Suprapubic skin (tissue), 4 donors: ENCODE measurements at regions not wholly inside any gene's neighbourhood (a gene's known extent, or its start where the extent isn't known, plus 50 kb on each side); places are given as distances from the start of the nearest gene placed in this dataset.

ENCODE experiments used
- DNase-seq, 2 donors: peaks; one replicate each; pipeline ENCODE4 v3.0.0-alpha.2; 2019; ENCODE audit warnings: low spot score in 2 of 2
- H3K27ac ChIP-seq: fragments of 200-600 bp; sonication (generic); one replicate; pipeline ENCODE4 v1.5.1; 2019
- H3K27me3 ChIP-seq: fragments of 200-600 bp; sonication (generic); one replicate; pipeline ENCODE4 v1.5.1; 2019
- H3K36me3 ChIP-seq: fragments of 200-600 bp; sonication (generic); one replicate; pipeline ENCODE4 v1.5.1; 2019
- H3K4me1 ChIP-seq: fragments of 200-600 bp; sonication (generic); one replicate; pipeline ENCODE4 v1.5.1; 2019
- H3K4me3 ChIP-seq: fragments of 200-600 bp; sonication (generic); one replicate; pipeline ENCODE4 v1.5.1; 2019; ENCODE audit warnings: mild to moderate bottlenecking
- H3K9me3 ChIP-seq: fragments of 200-600 bp; sonication (generic); one replicate; pipeline ENCODE4 v1.5.1; 2019
- EP300 ChIP-seq: sonication (generic); formaldehyde crosslinking; IDR thresholded peaks from one replicate; pipeline ENCODE4 v1.6.1; 2017; ENCODE audit warnings: antibody characterized with exemption
- POLR2A ChIP-seq, 2 donors: fragments of 450-650 bp; IDR thresholded peaks; one replicate each; pipeline ENCODE4 v1.6.1; 2017; ENCODE audit warnings: antibody characterized with exemption in 2 of 2, mild to moderate bottlenecking in 2 of 2, moderate library complexity in 2 of 2
- POLR2AphosphoS5 ChIP-seq, 3 donors: sonication (generic); formaldehyde crosslinking; IDR thresholded peaks; one replicate each; pipeline ENCODE4 v1.6.1; 2017; ENCODE audit warnings: antibody characterized with exemption in 3 of 3
- WGBS: methylation state at CpG from one replicate; pipeline ENCODE4 v1.1.5; 2018; 5-methylcytosine and 5-hydroxymethylcytosine counted together
- TF ChIP-seq, protein P1 (sequence below), 2 donors: fragments of 200-600 bp in 1 of 2; fragments of 450-650 bp in 1 of 2; sonication (generic) in 1 of 2; IDR thresholded peaks; one replicate each; pipeline ENCODE4 v1.5.1; 2016 to 2019; ENCODE audit warnings: antibody characterized with exemption in 2 of 2, mild to moderate bottlenecking in 1 of 2, moderate library complexity in 1 of 2

DNA sequence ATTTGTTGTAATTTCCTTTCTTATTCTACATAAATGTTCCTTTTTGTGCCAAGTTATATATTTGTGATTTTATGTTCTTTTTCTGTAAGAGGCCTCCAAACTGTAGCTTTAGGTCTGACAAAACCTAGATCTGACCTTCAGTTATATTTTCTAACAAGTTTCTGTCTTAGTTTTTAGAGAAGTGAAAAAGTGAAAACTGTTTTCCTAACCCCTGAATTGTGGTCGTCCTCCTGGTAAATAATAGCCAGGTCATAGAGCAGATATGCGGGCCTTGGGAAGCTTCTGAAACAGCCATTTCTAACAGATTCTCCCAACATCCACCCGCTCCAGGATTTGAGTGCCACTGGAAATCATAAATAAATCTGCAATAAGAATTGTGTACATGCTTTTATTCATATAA is 398.4 kb upstream of the CWC22 start:
- no peak overlapping the region for H3K4me3 ChIP-seq
- no peaks in the 10 kb centered on the region for H3K9me3 ChIP-seq
- DNase-seq: no peak
- no peak overlapping the region for H3K27ac ChIP-seq
- WGBS: 93% methylated on average over 3 of the region's 3 CpGs
- H3K27me3 ChIP-seq: no peaks in the 10 kb centered on the region
- no peaks in the 10 kb centered on the region for H3K4me1 ChIP-seq
- no peaks in the 10 kb centered on the region for H3K36me3 ChIP-seq
- no peak for TF ChIP-seq POLR2AphosphoS5 (IDR thresholded peaks at IDR 0.05)
- TF ChIP-seq, protein P1, sequence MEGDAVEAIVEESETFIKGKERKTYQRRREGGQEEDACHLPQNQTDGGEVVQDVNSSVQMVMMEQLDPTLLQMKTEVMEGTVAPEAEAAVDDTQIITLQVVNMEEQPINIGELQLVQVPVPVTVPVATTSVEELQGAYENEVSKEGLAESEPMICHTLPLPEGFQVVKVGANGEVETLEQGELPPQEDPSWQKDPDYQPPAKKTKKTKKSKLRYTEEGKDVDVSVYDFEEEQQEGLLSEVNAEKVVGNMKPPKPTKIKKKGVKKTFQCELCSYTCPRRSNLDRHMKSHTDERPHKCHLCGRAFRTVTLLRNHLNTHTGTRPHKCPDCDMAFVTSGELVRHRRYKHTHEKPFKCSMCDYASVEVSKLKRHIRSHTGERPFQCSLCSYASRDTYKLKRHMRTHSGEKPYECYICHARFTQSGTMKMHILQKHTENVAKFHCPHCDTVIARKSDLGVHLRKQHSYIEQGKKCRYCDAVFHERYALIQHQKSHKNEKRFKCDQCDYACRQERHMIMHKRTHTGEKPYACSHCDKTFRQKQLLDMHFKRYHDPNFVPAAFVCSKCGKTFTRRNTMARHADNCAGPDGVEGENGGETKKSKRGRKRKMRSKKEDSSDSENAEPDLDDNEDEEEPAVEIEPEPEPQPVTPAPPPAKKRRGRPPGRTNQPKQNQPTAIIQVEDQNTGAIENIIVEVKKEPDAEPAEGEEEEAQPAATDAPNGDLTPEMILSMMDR (IDR thresholded peaks at IDR 0.05): no peak
- no peak for TF ChIP-seq EP300
- no peak for TF ChIP-seq POLR2A (IDR thresholded peaks at IDR 0.05)

DNA sequence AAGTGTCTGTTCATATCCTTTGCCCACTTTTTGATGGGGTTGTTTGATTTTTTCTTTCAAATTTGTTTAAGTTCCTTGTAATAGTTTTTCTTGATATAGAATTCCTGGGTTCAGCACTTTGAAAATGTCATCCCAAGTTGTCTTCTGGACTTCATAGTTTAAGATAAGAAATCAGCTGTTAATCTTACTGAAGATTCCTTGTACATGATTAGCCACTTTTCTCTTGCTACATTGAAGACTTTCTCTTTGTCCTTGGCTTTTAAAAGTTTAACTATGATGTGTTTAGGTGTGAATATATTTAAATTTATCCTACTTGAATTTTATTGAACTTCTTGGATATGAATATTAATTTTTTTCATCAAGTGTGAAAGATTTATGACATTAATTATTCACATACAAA is 387.2 kb upstream of the CWC22 start:
- DNase-seq: no peak
- Histone ChIP-seq H3K27ac (no peak overlapping the region), H3K4me3 (no peak overlapping the region), H3K9me3 (peaks cover 7% of the 10 kb centered on the region), H3K27me3 (no peaks in the 10 kb centered on the region), H3K4me1 (no peaks in the 10 kb centered on the region), H3K36me3 (no peaks in the 10 kb centered on the region)
- TF ChIP-seq, protein P1 (IDR thresholded peaks at IDR 0.05): no peak
- TF ChIP-seq POLR2A (IDR thresholded peaks at IDR 0.05): no peak
- TF ChIP-seq POLR2AphosphoS5 (IDR thresholded peaks at IDR 0.05): no peak
- TF ChIP-seq EP300: no peak

DNA sequence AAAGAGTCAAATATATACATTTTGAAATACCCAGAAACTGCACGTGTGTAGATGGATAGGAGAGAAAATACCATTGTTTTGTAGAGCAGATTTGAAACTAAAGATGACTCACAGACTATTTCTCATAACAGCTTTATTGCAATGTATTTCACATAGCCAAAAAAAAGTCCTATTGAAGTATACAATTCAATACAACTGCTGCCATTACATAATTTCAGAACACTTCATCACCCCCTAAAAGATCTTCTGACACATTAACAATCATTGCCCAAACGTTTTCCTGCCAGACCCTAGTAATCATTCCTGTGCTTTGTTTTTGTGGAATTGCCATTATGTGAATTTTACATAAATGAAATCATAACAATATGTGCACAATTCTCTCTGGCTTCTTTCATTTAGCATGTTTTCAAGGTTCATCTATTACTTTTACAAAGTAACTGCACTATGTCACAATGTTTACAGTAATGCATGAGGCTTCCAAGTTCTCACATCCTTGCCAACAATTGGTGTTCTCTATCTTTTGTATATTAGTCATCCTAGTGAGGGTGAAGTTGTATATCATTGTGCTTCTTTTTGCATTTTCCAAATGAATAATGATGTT is 378.6 kb upstream of the CWC22 start:
- Histone ChIP-seq H3K27me3 (no peaks in the 10 kb centered on the region), H3K9me3 (peaks cover under 1% of the 10 kb centered on the region), H3K4me1 (no peaks in the 10 kb centered on the region), H3K36me3 (no peaks in the 10 kb centered on the region), H3K27ac (no peak overlapping the region), H3K4me3 (no peak overlapping the region)
- TF ChIP-seq POLR2A (IDR thresholded peaks at IDR 0.05): no peak
- TF ChIP-seq, protein P1 (IDR thresholded peaks at IDR 0.05): no peak
- TF ChIP-seq POLR2AphosphoS5 (IDR thresholded peaks at IDR 0.05): no peak
- TF ChIP-seq EP300: no peak
- WGBS: 12% methylated on average over 2 of the region's 2 CpGs
- DNase-seq: no peak

DNA sequence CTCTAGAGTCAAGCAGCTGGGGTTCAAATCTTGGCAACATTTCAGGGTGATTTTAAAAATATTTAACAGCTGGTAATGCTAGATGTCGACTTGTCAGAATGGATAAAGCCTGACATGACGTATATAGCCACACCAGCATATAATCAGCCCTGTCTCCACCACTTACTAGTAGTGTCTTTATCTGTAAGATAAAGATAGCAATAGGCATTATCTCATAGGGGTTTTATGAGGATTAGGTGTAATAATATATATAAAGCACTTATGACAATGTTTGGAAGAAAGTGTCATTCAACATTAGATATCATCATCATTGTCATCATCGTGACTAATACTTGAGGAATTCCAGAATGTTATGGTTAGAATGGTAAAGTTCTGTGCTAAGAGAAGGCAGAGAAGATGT is 369.0 kb upstream of the CWC22 start:
- Histone ChIP-seq H3K4me1 (no peaks in the 10 kb centered on the region), H3K4me3 (no peak overlapping the region), H3K9me3 (no peaks in the 10 kb centered on the region), H3K27ac (no peak overlapping the region), H3K36me3 (no peaks in the 10 kb centered on the region), H3K27me3 (no peaks in the 10 kb centered on the region)
- WGBS: 85% methylated on average over 3 of the region's 3 CpGs
- TF ChIP-seq POLR2A (IDR thresholded peaks at IDR 0.05) (no peak), POLR2AphosphoS5 (IDR thresholded peaks at IDR 0.05) (no peak), EP300 (no peak)
- TF ChIP-seq, protein P1 (IDR thresholded peaks at IDR 0.05): no peak
- DNase-seq: no peak

DNA sequence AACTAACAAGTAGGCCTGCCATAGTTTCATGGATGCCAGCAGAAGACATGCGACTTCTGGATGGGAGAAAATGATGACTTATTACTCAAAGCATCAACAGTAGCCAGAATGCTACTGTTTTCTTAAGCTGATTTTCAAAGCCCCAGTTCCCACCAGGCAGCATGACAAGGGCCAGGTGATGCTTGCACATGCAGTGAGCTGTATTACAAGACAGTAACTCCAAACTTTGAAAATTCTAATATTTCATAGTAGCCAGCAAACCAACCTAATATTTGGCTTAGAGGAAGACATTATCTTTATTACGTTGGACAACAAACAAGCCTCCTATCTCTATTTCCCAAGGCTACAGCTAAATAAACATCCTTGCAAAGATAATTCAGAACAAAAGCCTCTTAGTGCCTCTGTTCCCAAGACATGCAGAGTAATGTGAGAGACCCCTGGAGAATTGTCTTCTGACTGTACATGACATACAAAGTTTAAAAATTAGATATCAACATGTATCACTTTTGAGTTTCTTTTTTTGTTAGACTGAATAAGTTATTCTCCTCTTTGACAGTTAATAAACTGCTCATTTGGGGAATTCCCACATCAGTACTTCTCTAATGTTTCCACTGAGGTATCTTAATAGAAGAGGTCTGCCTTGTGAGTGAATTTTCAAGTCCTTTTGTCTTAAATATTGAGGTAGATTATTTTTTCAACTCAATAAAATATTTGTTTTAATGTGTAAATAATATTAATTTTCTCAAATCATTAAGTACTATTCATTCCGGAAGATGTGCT is 367.6 kb upstream of the CWC22 start:
- WGBS: 73% methylated on average over 3 of the region's 3 CpGs
- TF ChIP-seq EP300: no peak
- TF ChIP-seq POLR2AphosphoS5 (IDR thresholded peaks at IDR 0.05): no peak
- TF ChIP-seq POLR2A (IDR thresholded peaks at IDR 0.05): no peak
- TF ChIP-seq, protein P1 (IDR thresholded peaks at IDR 0.05): no peak
- H3K36me3 ChIP-seq: no peaks in the 10 kb centered on the region
- DNase-seq: no peak
- no peaks in the 10 kb centered on the region for H3K27me3 ChIP-seq
- peaks cover 5% of the 10 kb centered on the region for H3K4me1 ChIP-seq
- H3K4me3 ChIP-seq: no peak overlapping the region
- no peak overlapping the region for H3K27ac ChIP-seq
- no peaks in the 10 kb centered on the region for H3K9me3 ChIP-seq
